DMS53 treated with DMSO at 0.1 percent for 48 hours (cell line): ENCODE measurements at regions not wholly inside any gene's neighbourhood (a gene's known extent, or its start where the extent isn't known, plus 50 kb on each side); places are given as distances from the start of the nearest gene placed in this dataset.
"Not testable (repeated sequence)": the region's sequence is repeated elsewhere in the genome, so short reads cannot be mapped to it uniquely, and the experiment has no call there.

ENCODE experiments used
- DNase-seq: peaks from one replicate; lab custom pipeline; 2025; ENCODE audit not compliant: unreplicated experiment; lab: John Stamatoyannopoulos, UW

- no peak for DNase-seq
Observed at GRCh38 chr3:81997390-81997789, 235.9 kb upstream of the GBE1 start.

- no peak for DNase-seq
Observed at GRCh38 chr3:81995329-81995728, 233.9 kb upstream of the GBE1 start.

GRCh38 chr3:81989758-81990157 lies 228.3 kb upstream of the GBE1 start:
- no peak for DNase-seq

GRCh38 chr3:81989274-81989673 lies 227.8 kb upstream of the GBE1 start:
- no peak for DNase-seq

GRCh38 chr3:81987412-81987811 lies 226.0 kb upstream of the GBE1 start:
- DNase-seq: not testable (repeated sequence)

- no peak for DNase-seq
Observed at GRCh38 chr3:81985996-81986723, 224.7 kb upstream of the GBE1 start.

- no peak for DNase-seq
Observed at GRCh38 chr3:81983382-81983781, 221.9 kb upstream of the GBE1 start.

DNA sequence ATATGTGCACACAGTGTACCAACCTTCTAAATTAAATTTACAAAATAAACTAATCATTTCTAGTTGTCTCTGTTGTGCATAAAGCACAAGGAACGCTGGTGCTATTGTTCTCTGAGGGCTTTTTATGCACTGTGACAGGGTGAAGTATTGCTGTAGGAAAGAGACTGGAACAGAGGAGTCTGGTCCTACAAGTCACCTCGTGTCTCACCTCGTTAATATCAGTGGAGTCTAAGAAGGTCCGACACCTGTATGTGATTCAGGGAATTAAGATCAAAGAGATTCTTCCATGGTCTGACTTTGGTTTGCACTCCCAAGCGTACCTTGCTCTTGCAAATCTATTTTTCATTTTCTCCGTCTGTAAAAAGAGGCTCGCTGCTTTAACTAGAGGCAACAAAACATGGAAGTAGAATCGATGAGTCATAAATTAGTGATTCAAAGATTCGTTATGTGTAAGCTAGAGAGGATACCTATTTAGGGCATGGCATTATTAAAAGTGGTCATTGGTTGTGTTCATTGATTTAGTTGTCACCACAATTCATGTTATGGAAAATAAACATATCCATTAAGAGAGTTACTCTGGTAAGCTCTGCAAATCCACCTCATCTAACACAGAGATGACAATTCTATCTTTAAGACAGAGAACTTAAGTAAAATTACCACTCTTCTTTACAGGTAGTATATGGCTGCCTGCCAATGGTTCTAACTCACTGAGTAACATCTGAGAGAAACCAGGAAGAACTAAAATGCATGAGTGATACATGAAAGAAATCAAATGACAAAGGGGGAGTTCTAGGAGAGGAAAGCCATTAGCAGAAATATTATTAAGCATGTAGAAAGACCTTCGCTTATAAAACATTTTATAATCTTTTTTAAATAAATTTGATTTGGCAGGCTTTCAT lies 219.4 kb upstream of the GBE1 start:
- no peak for DNase-seq

GRCh38 chr3:81974751-81975150 lies 213.3 kb upstream of the GBE1 start:
- DNase-seq: no peak

GRCh38 chr3:81968658-81969057 lies 207.2 kb upstream of the GBE1 start:
- DNase-seq: no peak

DNA sequence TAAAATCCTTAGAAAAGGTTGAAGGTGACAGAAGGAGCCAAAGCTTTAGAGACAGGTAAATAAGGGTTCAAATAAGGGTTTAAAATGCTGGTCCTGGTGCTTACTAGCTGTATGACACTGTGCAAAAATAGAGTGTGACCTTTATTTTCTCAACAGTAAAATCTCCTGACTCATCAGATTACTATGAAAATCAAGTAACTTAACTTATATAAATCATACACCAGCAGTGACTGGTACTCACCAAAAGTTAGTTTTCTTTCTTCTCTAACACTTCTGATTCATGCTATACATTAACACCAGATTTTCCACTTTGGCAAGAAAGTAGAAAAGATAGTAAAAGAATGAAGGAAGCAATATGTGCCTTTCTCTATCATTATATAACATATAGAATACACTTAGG lies 205.9 kb upstream of the GBE1 start:
- no peak for DNase-seq

- DNase-seq: no peak
Observed at GRCh38 chr3:81965696-81966095, 204.3 kb upstream of the GBE1 start.

GRCh38 chr3:81962396-81962795 lies 201.0 kb upstream of the GBE1 start:
- no peak for DNase-seq

GRCh38 chr3:81958972-81959640 lies 197.7 kb upstream of the GBE1 start:
- DNase-seq: no peak

GRCh38 chr3:81955878-81956277 lies 194.4 kb upstream of the GBE1 start:
- no peak for DNase-seq

DNA sequence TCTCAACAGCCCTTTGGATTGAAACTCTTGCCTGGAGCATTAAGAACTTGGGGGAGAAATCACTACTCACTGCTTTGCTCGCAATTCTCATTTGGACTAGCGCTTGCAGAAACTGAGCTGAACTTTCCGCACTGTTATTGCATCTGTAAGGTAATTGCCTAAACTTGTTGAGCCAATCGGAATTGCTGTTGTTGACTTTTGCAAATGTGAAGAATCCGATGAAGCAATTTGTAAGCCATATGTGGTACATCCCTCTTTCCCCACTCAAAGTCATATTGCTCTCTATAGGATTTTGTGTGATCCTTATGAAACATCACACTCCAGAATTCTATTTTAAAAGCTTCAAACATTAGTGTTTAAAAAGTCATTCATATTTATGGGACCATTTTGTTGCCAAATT lies 191.7 kb upstream of the GBE1 start:
- no peak for DNase-seq

- no peak for DNase-seq
Observed at GRCh38 chr3:81952141-81952540, 190.7 kb upstream of the GBE1 start.

DNA sequence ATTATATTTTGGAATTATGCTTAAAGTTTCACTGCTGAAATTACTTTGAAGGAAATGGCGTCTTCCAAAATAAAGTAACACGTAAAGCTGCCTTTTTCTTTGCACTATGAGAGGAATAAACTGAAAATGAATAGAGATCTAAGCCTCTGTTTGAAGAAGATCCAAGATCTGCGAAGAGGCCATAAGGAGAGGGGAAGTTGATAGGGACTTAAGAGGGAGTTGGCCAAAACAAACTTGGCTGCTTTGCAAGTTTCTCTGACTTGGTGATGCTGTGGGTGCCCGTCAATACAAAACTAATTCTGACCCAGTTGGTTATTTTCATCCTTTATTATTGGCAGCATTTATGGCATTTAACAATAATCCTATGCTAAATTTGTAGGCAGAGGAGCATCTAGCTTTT lies 190.2 kb upstream of the GBE1 start:
- DNase-seq: no peak

DNA sequence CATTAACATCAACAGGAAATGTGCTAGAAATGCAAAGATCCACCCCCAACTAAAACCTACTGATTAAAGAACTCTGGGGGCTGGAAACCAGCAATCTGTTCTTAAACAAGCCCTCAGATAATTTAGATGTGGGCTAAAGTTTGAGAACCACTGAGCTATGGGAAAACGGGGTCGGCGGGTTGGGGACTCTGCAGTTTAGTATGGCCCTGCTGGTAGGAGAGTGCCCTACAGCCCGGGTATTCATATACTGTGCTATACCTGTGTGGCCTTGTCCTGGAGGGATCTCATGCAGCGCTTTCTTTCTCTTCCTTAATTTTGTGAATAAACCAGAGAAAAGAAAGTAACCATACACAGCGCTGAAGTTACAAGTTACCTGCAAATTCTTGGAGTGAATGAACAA lies 189.7 kb upstream of the GBE1 start:
- DNase-seq: no peak

GRCh38 chr3:81947359-81947758 lies 185.9 kb upstream of the GBE1 start:
- DNase-seq: no peak

DNA sequence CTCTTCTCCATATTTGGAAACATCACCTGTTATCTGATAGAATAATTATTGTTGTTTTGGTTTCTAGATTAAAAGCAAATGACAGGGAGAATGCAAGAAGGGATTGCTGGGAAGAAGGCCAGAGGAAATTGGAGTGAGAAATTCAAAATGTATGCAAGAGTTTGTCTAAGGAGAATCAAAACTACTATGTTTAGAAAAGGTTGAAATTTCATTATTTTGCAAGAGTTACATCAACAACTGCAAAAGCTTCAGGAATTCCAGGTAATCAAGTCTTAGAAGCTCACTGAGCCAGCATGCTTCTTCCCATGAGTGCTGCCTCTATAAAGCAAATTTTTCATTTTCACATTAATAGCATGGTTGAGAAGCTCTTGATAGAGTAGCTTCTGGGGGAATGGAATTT lies 177.2 kb upstream of the GBE1 start:
- no peak for DNase-seq

- DNase-seq: no peak
Observed at GRCh38 chr3:81936817-81937216, 175.4 kb upstream of the GBE1 start.
